Activated B cell treated with CpG ODN at 0.5 μM for 24 hours (primary cell): ENCODE measurements at regions not wholly inside any gene's neighbourhood (a gene's known extent, or its start where the extent isn't known, plus 50 kb on each side); places are given as distances from the start of the nearest gene placed in this dataset.

Experiments
- ATAC-seq: fragments of 200-7000 bp; cut with Tn5 transposase; one replicate; pipeline ENCODE4 v1.10.0; 2021; ENCODE audit warnings: low read depth, mild to moderate bottlenecking, moderate library complexity
- CTCF ChIA-PET: fragments of 350-600 bp; sonication (Branson Sonifier 250); formaldehyde crosslinking; loops from one replicate; lab custom pipeline; 2021; ENCODE audit warnings: antibody characterized with exemption; lab: Charles Lee
- POLR2A ChIA-PET: fragments of 350-600 bp; sonication (Branson Sonifier 250); formaldehyde crosslinking; loops from one replicate; lab custom pipeline; 2021; ENCODE audit warnings: antibody characterized with exemption; lab: Charles Lee
- DNase-seq: peaks from one replicate; pipeline ENCODE4 v3.0.0; 2022
- H3K27ac Mint-ChIP-seq: one replicate; pipeline ENCODE4 v1.8.0; 2020; ENCODE audit warnings: mixed read lengths
- H3K27me3 Mint-ChIP-seq: one replicate; pipeline ENCODE4 v1.8.0; 2021; ENCODE audit warnings: mixed read lengths
- H3K36me3 Mint-ChIP-seq: one replicate; pipeline ENCODE4 v1.8.0; 2021; ENCODE audit warnings: low read depth, mixed read lengths
- H3K4me1 Mint-ChIP-seq: one replicate; pipeline ENCODE4 v1.8.0; 2021; ENCODE audit warnings: mixed read lengths
- H3K4me3 Mint-ChIP-seq: one replicate; pipeline ENCODE4 v1.8.0; 2020; ENCODE audit warnings: mild to moderate bottlenecking, mixed read lengths
- H3K9me3 Mint-ChIP-seq: one replicate; pipeline ENCODE4 v1.8.0; 2020; ENCODE audit warnings: mixed read lengths
- intact Hi-C: fragments of 100-400 bp; cut with micrococcal nuclease; formaldehyde crosslinking; loops from one replicate; pipeline ENCODE4 v1.15.1; 2024
- TF ChIP-seq, protein P1 (sequence below): fragments of 200-600 bp; IDR thresholded peaks from one replicate; pipeline ENCODE4 v1.8.0; 2022; ENCODE audit warnings: antibody characterized with exemption, mild to moderate bottlenecking

- ChIA-PET CTCF (no interaction called here), POLR2A (no interaction called here)
- Mint-ChIP-seq H3K27me3 (no peaks in the 10 kb centered on the region), H3K9me3 (no peaks in the 10 kb centered on the region), H3K27ac (no peak overlapping the region), H3K36me3 (no peaks in the 10 kb centered on the region), H3K4me3 (no peak overlapping the region), H3K4me1 (no peaks in the 10 kb centered on the region)
- intact Hi-C loops = no loop called here
- DNase-seq = no peak
- no peak for ATAC-seq
- TF ChIP-seq, protein P1, sequence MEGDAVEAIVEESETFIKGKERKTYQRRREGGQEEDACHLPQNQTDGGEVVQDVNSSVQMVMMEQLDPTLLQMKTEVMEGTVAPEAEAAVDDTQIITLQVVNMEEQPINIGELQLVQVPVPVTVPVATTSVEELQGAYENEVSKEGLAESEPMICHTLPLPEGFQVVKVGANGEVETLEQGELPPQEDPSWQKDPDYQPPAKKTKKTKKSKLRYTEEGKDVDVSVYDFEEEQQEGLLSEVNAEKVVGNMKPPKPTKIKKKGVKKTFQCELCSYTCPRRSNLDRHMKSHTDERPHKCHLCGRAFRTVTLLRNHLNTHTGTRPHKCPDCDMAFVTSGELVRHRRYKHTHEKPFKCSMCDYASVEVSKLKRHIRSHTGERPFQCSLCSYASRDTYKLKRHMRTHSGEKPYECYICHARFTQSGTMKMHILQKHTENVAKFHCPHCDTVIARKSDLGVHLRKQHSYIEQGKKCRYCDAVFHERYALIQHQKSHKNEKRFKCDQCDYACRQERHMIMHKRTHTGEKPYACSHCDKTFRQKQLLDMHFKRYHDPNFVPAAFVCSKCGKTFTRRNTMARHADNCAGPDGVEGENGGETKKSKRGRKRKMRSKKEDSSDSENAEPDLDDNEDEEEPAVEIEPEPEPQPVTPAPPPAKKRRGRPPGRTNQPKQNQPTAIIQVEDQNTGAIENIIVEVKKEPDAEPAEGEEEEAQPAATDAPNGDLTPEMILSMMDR = no peak
Observed at GRCh38 chr1:96178053-96178452, 543.5 kb upstream of the PTBP2 start.

DNA sequence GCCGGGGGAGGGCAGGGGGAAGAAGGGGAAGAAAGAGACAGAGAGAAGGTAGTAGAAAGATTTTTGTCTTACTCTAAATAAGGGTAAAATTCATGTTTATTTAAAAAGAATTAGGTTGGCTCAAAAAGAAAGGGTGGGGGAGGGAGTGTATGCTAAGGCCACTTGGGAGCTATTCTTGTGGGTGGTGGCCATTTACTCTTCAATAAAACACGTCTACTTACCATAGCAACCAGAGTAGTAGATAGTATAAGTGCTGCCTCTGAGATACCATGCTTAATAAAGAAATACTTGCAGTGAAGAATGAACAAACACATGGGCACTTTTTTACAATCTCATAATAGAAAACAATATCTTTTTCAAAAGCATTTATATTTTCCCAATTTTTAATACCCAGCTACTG lies 538.1 kb upstream of the PTBP2 start:
- no peak overlapping the region for H3K4me3 Mint-ChIP-seq
- POLR2A ChIA-PET = no interaction called here
- TF ChIP-seq, protein P1 = no peak
- ATAC-seq (no peak), DNase-seq (no peak)
- peaks cover 2% of the 10 kb centered on the region for H3K9me3 Mint-ChIP-seq
- intact Hi-C loops = no loop called here
- no peaks in the 10 kb centered on the region for H3K36me3 Mint-ChIP-seq
- no peak overlapping the region for H3K27ac Mint-ChIP-seq
- CTCF ChIA-PET = no interaction called here
- no peaks in the 10 kb centered on the region for H3K4me1 Mint-ChIP-seq
- no peaks in the 10 kb centered on the region for H3K27me3 Mint-ChIP-seq

- no peak for ATAC-seq
- CTCF ChIA-PET = no interaction called here
- no peaks in the 10 kb centered on the region for H3K36me3 Mint-ChIP-seq
- no peaks in the 10 kb centered on the region for H3K4me1 Mint-ChIP-seq
- POLR2A ChIA-PET = no interaction called here
- intact Hi-C loops = no loop called here
- TF ChIP-seq, protein P1 = no peak
- no peak for DNase-seq
- H3K9me3 Mint-ChIP-seq = peaks cover 3% of the 10 kb centered on the region
- no peaks in the 10 kb centered on the region for H3K27me3 Mint-ChIP-seq
- no peak overlapping the region for H3K4me3 Mint-ChIP-seq
- H3K27ac Mint-ChIP-seq = no peak overlapping the region
Observed at GRCh38 chr1:96183928-96184327, 537.7 kb upstream of the PTBP2 start.

DNA sequence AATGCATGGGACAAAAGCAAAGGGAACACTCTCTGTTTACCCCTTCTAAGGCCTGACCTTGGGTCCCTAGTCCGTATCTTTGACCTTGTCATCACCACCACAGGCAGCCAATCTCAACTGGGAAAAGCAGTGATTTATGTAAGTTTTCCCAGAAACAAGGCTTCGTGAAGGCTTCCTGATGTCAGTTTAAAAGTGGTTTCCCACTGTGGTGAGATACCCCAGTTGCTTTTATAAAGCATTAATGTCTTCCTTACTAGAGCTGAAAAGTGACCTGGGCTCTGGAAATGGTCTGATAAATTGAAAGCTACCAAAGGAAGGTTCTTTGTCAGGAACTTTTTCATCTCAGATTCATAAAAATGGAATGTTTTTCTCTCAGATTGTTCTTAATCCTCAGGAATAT lies 536.4 kb upstream of the PTBP2 start:
- DNase-seq = no peak
- no peaks in the 10 kb centered on the region for H3K27me3 Mint-ChIP-seq
- no peak overlapping the region for H3K4me3 Mint-ChIP-seq
- H3K27ac Mint-ChIP-seq = no peak overlapping the region
- H3K36me3 Mint-ChIP-seq = no peaks in the 10 kb centered on the region
- intact Hi-C loops = no loop called here
- TF ChIP-seq, protein P1 = no peak
- CTCF ChIA-PET = no interaction called here
- no peaks in the 10 kb centered on the region for H3K4me1 Mint-ChIP-seq
- peaks cover 3% of the 10 kb centered on the region for H3K9me3 Mint-ChIP-seq
- no peak for ATAC-seq
- POLR2A ChIA-PET = no interaction called here

DNA sequence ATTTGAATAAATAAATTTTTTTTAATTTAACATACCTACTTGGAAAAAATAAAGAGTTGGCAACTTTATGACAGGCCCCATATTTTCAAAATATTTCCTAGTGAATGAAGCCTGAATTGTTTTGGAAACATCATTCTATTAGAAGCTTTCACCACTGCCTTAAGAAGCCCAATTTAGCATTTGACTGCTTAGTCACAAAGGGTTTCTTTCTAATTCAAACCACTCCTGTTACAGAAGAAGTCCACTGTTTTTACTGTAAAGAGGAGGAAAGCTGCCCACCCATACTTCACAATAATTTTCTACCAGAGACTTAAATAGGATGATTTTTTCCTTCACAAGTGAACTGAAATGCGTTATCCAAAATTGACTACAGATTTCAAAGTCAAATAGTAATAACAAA lies 534.6 kb upstream of the PTBP2 start:
- H3K4me3 Mint-ChIP-seq = no peak overlapping the region
- POLR2A ChIA-PET = no interaction called here

More for the DNA sequence above, 534.6 kb upstream of the PTBP2 start:
- TF ChIP-seq, protein P1 = no peak
- Mint-ChIP-seq H3K9me3 (peaks cover 16% of the 10 kb centered on the region), H3K27me3 (no peaks in the 10 kb centered on the region), H3K36me3 (no peaks in the 10 kb centered on the region), H3K27ac (no peak overlapping the region), H3K4me1 (no peaks in the 10 kb centered on the region)
- CTCF ChIA-PET = no interaction called here
- no peak for DNase-seq
- intact Hi-C loops = no loop called here
- ATAC-seq = no peak
